GM12878 (cell line): ENCODE measurements at regions not wholly inside any gene's neighbourhood (a gene's known extent, or its start where the extent isn't known, plus 50 kb on each side); places are given as distances from the start of the nearest gene placed in this dataset.

ENCODE experiments used
- ATAC-seq: fragments of 200-7000 bp; cut with Tn5 transposase; 3 replicates; pipeline ENCODE4 v1.9.1; 2020; ENCODE audit warnings: mild to moderate bottlenecking, moderate library complexity
- BruUV-seq: library from RNA; stranded (reverse); fragments of 400-500 nt; replicated peaks from 2 replicates; lab custom pipeline; 2021; lab: Mats Ljungman, UMichigan
- CTCF ChIA-PET: fragments of 300-600 bp; sonication (Branson Sonifier 250); formaldehyde crosslinking; extraction: SDS; loops from one replicate; lab custom pipeline; 2021; ENCODE audit warnings: inconsistent platforms; lab: Yijun Ruan, JAX
- POLR2A ChIA-PET: fragments of 350-600 bp; formaldehyde crosslinking; extraction: SDS; loops from one replicate; lab custom pipeline; 2021; ENCODE audit warnings: inconsistent platforms; lab: Charles Lee
- RAD21 ChIA-PET: fragments of 300-600 bp; sonication (Branson Sonifier 250); formaldehyde crosslinking; loops from one replicate; lab custom pipeline; 2023; ENCODE audit warnings: antibody characterized with exemption; ENCODE audit not compliant: unreplicated experiment; lab: Charles Lee
- SMC1A ChIA-PET: fragments of 300-600 bp; sonication (Branson Sonifier 250); formaldehyde crosslinking; loops from one replicate; lab custom pipeline; 2023; ENCODE audit not compliant: unreplicated experiment, uncharacterized antibody; lab: Charles Lee
- DNase-seq: peaks from one replicate; pipeline ENCODE4 v3.0.0-alpha.2; 2011; ENCODE audit warnings: low read depth, low spot score
- FAIRE-seq: peaks from 3 replicates; lab custom pipeline; 2011; peaks lifted over from hg19 to GRCh38; lab: Jason Lieb, UNC
- H2AFZ ChIP-seq: 2 replicates; pipeline ENCODE4 v1.6.0; 2011; ENCODE audit warnings: low read depth, low read length, control low read depth; ENCODE audit not compliant: control insufficient read depth
- H3K27ac ChIP-seq: 2 replicates; pipeline ENCODE4 v1.5.1; 2011; ENCODE audit warnings: control low read depth; ENCODE audit not compliant: control insufficient read depth, insufficient read depth
- H3K27me3 ChIP-seq, 2 experiments: replicated peaks in 1 of 2; 2 replicates each; pipeline versions ENCODE4 v1.6.0 to v1.6.1; 2011; ENCODE audit warnings: low read length in 1 of 2; ENCODE audit not compliant: control insufficient read depth in 2 of 2, insufficient read depth in 2 of 2
- H3K36me3 ChIP-seq, 2 experiments: 2 replicates each; pipeline ENCODE4 v1.5.1; 2011; ENCODE audit warnings: low read length in 1 of 2; ENCODE audit not compliant: control insufficient read depth in 2 of 2, insufficient read depth in 2 of 2
- H3K4me1 ChIP-seq: 2 replicates; pipeline ENCODE4 v1.6.1; 2011; ENCODE audit warnings: mild to moderate bottlenecking, low read length, moderate library complexity, mixed read lengths; ENCODE audit not compliant: control insufficient read depth, insufficient read depth
- H3K4me2 ChIP-seq: 2 replicates; pipeline ENCODE4 v1.6.0; 2011; ENCODE audit warnings: control low read depth; ENCODE audit not compliant: control insufficient read depth, insufficient read depth
- H3K4me3 ChIP-seq: fragments of 200-600 bp; sonication (generic); 2 replicates; pipeline ENCODE4 v1.5.1; 2016
- H3K79me2 ChIP-seq: 2 replicates; pipeline ENCODE4 v1.6.0; 2011; ENCODE audit warnings: low read length; ENCODE audit not compliant: control insufficient read depth, insufficient read depth
- H3K9ac ChIP-seq: 2 replicates; pipeline ENCODE4 v1.8.0; 2011; ENCODE audit warnings: low read length, control low read depth, mixed read lengths; ENCODE audit not compliant: control insufficient read depth, insufficient read depth
- H3K9me3 ChIP-seq: replicated peaks from 3 replicates; pipeline ENCODE4 v1.5.1; 2011; ENCODE audit warnings: mild to moderate bottlenecking, low read length; ENCODE audit not compliant: control insufficient read depth, insufficient read depth
- H4K20me1 ChIP-seq: 2 replicates; pipeline ENCODE4 v1.6.0; 2011; ENCODE audit not compliant: control insufficient read depth, insufficient read depth
- CBX5 ChIP-seq: sonication (generic); IDR thresholded peaks from 2 replicates; pipeline ENCODE4 v1.6.1; 2016; ENCODE audit warnings: low read depth, moderate library complexity, mild to moderate bottlenecking, inconsistent platforms
- CHD2 ChIP-seq: IDR thresholded peaks from 2 replicates; pipeline ENCODE4 v1.6.1; 2011; ENCODE audit warnings: low read depth, low read length, improper control_type of control experiment, borderline replicate concordance
- CTCF ChIP-seq, 3 experiments: IDR thresholded peaks in 2 of 3; conservative IDR thresholded peaks in 1 of 3; 2 replicates each; pipeline ENCODE4 v1.5.1; 2011; ENCODE audit warnings: low read depth in 3 of 3, low read length in 3 of 3, mild to moderate bottlenecking in 3 of 3, control low read depth in 2 of 3, moderate library complexity in 2 of 3, inconsistent platforms in 1 of 3, mixed read lengths in 1 of 3; ENCODE audit not compliant: control insufficient read depth in 2 of 3, insufficient read depth in 1 of 3; ENCODE audit errors: extremely low read depth in 1 of 3
- E2F4 ChIP-seq: IDR thresholded peaks from 2 replicates; pipeline ENCODE4 v1.6.1; 2012; ENCODE audit warnings: low read depth, low read length, improper control_type of control experiment
- EGR1 ChIP-seq, 2 experiments: IDR thresholded peaks; 1 replicate in 1 of 2; 2 replicates in 1 of 2; pipeline ENCODE4 v1.6.1; 2011 to 2012; ENCODE audit warnings: low read depth in 2 of 2, low read length in 2 of 2, borderline replicate concordance in 1 of 2, mild to moderate bottlenecking in 1 of 2, moderate library complexity in 1 of 2
- IRF3 ChIP-seq: fragments of 450-650 bp; IDR thresholded peaks from 2 replicates; pipeline ENCODE4 v1.6.1; 2014; ENCODE audit warnings: mild to moderate bottlenecking
- JUND ChIP-seq: IDR thresholded peaks from 2 replicates; pipeline ENCODE4 v1.6.1; 2012; ENCODE audit warnings: low read depth, mild to moderate bottlenecking, low read length, improper control_type of control experiment, moderate library complexity
- NR2F1 ChIP-seq: fragments of 450-650 bp; conservative IDR thresholded peaks from 2 replicates; pipeline ENCODE4 v1.6.1; 2017; ENCODE audit warnings: mild to moderate bottlenecking
- NRF1 ChIP-seq: conservative IDR thresholded peaks from 2 replicates; pipeline ENCODE4 v1.6.1; 2011; ENCODE audit warnings: mild to moderate bottlenecking, low read depth, low read length, improper control_type of control experiment
- SIX5 ChIP-seq: IDR thresholded peaks from 2 replicates; pipeline ENCODE4 v1.6.1; 2011; ENCODE audit warnings: mild to moderate bottlenecking, low read depth, low read length, moderate library complexity; ENCODE audit not compliant: severe bottlenecking
- SMAD1 ChIP-seq: fragments of 450-650 bp; IDR thresholded peaks from 2 replicates; pipeline ENCODE4 v1.6.1; 2018; ENCODE audit warnings: mild to moderate bottlenecking, low read depth; ENCODE audit not compliant: partially characterized antibody
- SMC3 ChIP-seq: IDR thresholded peaks from 2 replicates; pipeline ENCODE4 v1.6.1; 2011; ENCODE audit warnings: low read length, improper control_type of control experiment, borderline replicate concordance
- SREBF2 ChIP-seq: IDR thresholded peaks from 2 replicates; pipeline ENCODE4 v1.6.1; 2012; ENCODE audit warnings: mild to moderate bottlenecking, low read length
- ZNF207 ChIP-seq: fragments of 450-650 bp; IDR thresholded peaks from 2 replicates; pipeline ENCODE4 v1.6.1; 2014; ENCODE audit warnings: antibody characterized with exemption, mild to moderate bottlenecking, borderline replicate concordance
- WGBS: methylation state at CpG from one replicate; pipeline ENCODE4 v1.1.6; 2016; ENCODE audit warnings: low lambda C conversion rate; ENCODE audit not compliant: insufficient replicate concordance, insufficient coverage; ENCODE audit errors: missing lambda C conversion rate; 5-methylcytosine and 5-hydroxymethylcytosine counted together
- in situ Hi-C: fragments of 300-500 bp; cut with MboI; formaldehyde crosslinking; loops from 9 replicates; pipeline ENCODE4 v1.14.3; 2018; ENCODE audit warnings: mixed read lengths
- intact Hi-C: fragments of 100-400 bp; cut with micrococcal nuclease; formaldehyde crosslinking; loops from one replicate; pipeline ENCODE4 v1.14.2; 2022; ENCODE audit not compliant: unreplicated experiment

- TF ChIP-seq JUND (no peak), CHD2 (no peak)
Observed at GRCh38 chr10:47233631-47234030, 66.4 kb upstream of the GDF10 start (continued).

GRCh38 chr10:47235484-47235883 lies 64.5 kb upstream of the GDF10 start:
- Histone ChIP-seq H2AFZ (no peak overlapping the region), H3K27me3 (no peaks in the 10 kb centered on the region; a peak in 1 of 4 replicates), H3K9ac (no peak overlapping the region), H3K4me2 (no peak overlapping the region), H3K4me1 (no peaks in the 10 kb centered on the region), H3K9me3 (no peaks in the 10 kb centered on the region), H3K79me2 (no peaks in the 10 kb centered on the region), H3K4me3 (no peak overlapping the region), H4K20me1 (no peaks in the 10 kb centered on the region), H3K36me3 (no peaks in the 10 kb centered on the region), H3K27ac (no peak overlapping the region)
- TF ChIP-seq SMC3: no peak
- TF ChIP-seq IRF3: no peak
- no peak for TF ChIP-seq EGR1 (IDR thresholded peaks at IDR 0.05; ENCODE audit: borderline replicate concordance in 1 of 2, low read depth in 2 of 2, low read length in 2 of 2)
- TF ChIP-seq SMAD1: no peak
- TF ChIP-seq NRF1: no peak
- no peak for TF ChIP-seq NR2F1
- TF ChIP-seq E2F4: no peak
- no peak for TF ChIP-seq SREBF2
- TF ChIP-seq CBX5: no peak
- TF ChIP-seq ZNF207: no peak
- no peak for TF ChIP-seq CTCF (IDR thresholded peaks at IDR 0.05 in 2 of 3, conservative IDR thresholded peaks at IDR 0.05 in 1 of 3; ENCODE audit: control insufficient read depth in 2 of 3, extremely low read depth in 1 of 3, insufficient read depth in 1 of 3, low read depth in 3 of 3, low read length in 3 of 3)
- TF ChIP-seq SIX5: no peak
- TF ChIP-seq JUND: no peak
- RAD21 ChIA-PET: no interaction called here
- FAIRE-seq (no peak), DNase-seq (no peak), ATAC-seq (no peak)
- intact Hi-C loops (no loop called here), in situ Hi-C loops (no loop called here)
- WGBS: 0% methylated on average over 1 of the region's 1 CpG
- SMC1A ChIA-PET: no interaction called here
- CTCF ChIA-PET: no interaction called here
- no TSS peak for BruUV-seq
- POLR2A ChIA-PET: no interaction called here
